SJCRH30 (cell line): ENCODE measurements at regions not wholly inside any gene's neighbourhood (a gene's known extent, or its start where the extent isn't known, plus 50 kb on each side); places are given as distances from the start of the nearest gene placed in this dataset.
A peak's percentile ranks its signal among the peaks of the same experiment; 100 is the strongest.

Experiments
- DNase-seq, 2 experiments: peaks; one replicate each; pipeline ENCODE4 v3.0.0-alpha.2; 2015 to 2020
- H3K27ac ChIP-seq: fragments of 250-450 bp; sonication (Bioruptor Pico); 2 replicates; pipeline ENCODE4 v1.5.1; 2020; ENCODE audit warnings: mild to moderate bottlenecking, moderate library complexity
- H3K27me3 ChIP-seq: fragments of 250-450 bp; sonication (Bioruptor Pico); 2 replicates; pipeline ENCODE4 v1.5.1; 2020; ENCODE audit warnings: mild to moderate bottlenecking, moderate library complexity
- H3K36me3 ChIP-seq: fragments of 250-450 bp; sonication (Bioruptor Pico); 2 replicates; pipeline ENCODE4 v1.5.1; 2020; ENCODE audit warnings: mild to moderate bottlenecking, moderate library complexity
- H3K4me1 ChIP-seq: fragments of 250-450 bp; sonication (Bioruptor Pico); 2 replicates; pipeline ENCODE4 v1.5.1; 2020; ENCODE audit warnings: mild to moderate bottlenecking, moderate library complexity
- H3K4me3 ChIP-seq: fragments of 250-450 bp; sonication (Bioruptor Pico); 2 replicates; pipeline ENCODE4 v1.5.1; 2020; ENCODE audit warnings: mild to moderate bottlenecking, moderate library complexity
- H3K9me3 ChIP-seq: fragments of 250-450 bp; sonication (Bioruptor Pico); replicated peaks from 2 replicates; pipeline ENCODE4 v1.5.1; 2020; ENCODE audit warnings: mild to moderate bottlenecking, moderate library complexity

- Histone ChIP-seq H3K27me3 (no peaks in the 10 kb centered on the region), H3K27ac (no peak overlapping the region), H3K9me3 (no peaks in the 10 kb centered on the region), H3K4me1 (peaks cover 6% of the 10 kb centered on the region; the same call in 1 of the 2 replicates), H3K4me3 (no peak overlapping the region), H3K36me3 (no peaks in the 10 kb centered on the region)
- DNase-seq: peak; percentile 29 to 47
Measured at GRCh38 chr10:23870651-23871610, 338.0 kb upstream of the KIAA1217 start.

GRCh38 chr10:23872290-23872689, 336.6 kb upstream of the KIAA1217 start:
- Histone ChIP-seq H3K9me3 (no peaks in the 10 kb centered on the region), H3K4me1 (peaks cover 6% of the 10 kb centered on the region; the same call in 1 of the 2 replicates), H3K27ac (no peak overlapping the region), H3K36me3 (no peaks in the 10 kb centered on the region), H3K4me3 (no peak overlapping the region), H3K27me3 (no peaks in the 10 kb centered on the region)
- DNase-seq: no peak

GRCh38 chr10:23877791-23878320, 331.1 kb upstream of the KIAA1217 start:
- no peak overlapping the region for H3K4me3 ChIP-seq
- H3K27me3 ChIP-seq: no peaks in the 10 kb centered on the region
- H3K36me3 ChIP-seq: no peaks in the 10 kb centered on the region
- H3K9me3 ChIP-seq: no peaks in the 10 kb centered on the region
- no peaks in the 10 kb centered on the region for H3K4me1 ChIP-seq
- no peak overlapping the region for H3K27ac ChIP-seq
- no peak for DNase-seq

GRCh38 chr10:23884670-23885069, 324.3 kb upstream of the KIAA1217 start:
- Histone ChIP-seq H3K27me3 (no peaks in the 10 kb centered on the region), H3K9me3 (no peaks in the 10 kb centered on the region), H3K4me3 (no peak overlapping the region), H3K27ac (no peak overlapping the region), H3K4me1 (peaks cover 6% of the 10 kb centered on the region; the same call in 1 of the 2 replicates), H3K36me3 (no peaks in the 10 kb centered on the region)
- no peak for DNase-seq

GRCh38 chr10:23885853-23886252, 323.1 kb upstream of the KIAA1217 start:
- peaks cover 6% of the 10 kb centered on the region; the same call in 1 of the 2 replicates for H3K4me1 ChIP-seq
- H3K9me3 ChIP-seq: no peaks in the 10 kb centered on the region

GRCh38 chr10:23886355-23886754, 322.6 kb upstream of the KIAA1217 start:
- no peak overlapping the region for H3K27ac ChIP-seq
- no peaks in the 10 kb centered on the region for H3K27me3 ChIP-seq
- peaks cover 6% of the 10 kb centered on the region; the same call in 1 of the 2 replicates for H3K4me1 ChIP-seq
- H3K9me3 ChIP-seq: no peaks in the 10 kb centered on the region
- H3K4me3 ChIP-seq: no peak overlapping the region
- no peak for DNase-seq
- no peaks in the 10 kb centered on the region for H3K36me3 ChIP-seq

More at GRCh38 chr10:23885853-23886252, 323.1 kb upstream of the KIAA1217 start:
- no peaks in the 10 kb centered on the region for H3K27me3 ChIP-seq
- H3K27ac ChIP-seq: no peak overlapping the region
- no peak for DNase-seq
- H3K36me3 ChIP-seq: no peaks in the 10 kb centered on the region
- H3K4me3 ChIP-seq: no peak overlapping the region

GRCh38 chr10:23891301-23891700, 317.6 kb upstream of the KIAA1217 start:
- peaks cover 5% of the 10 kb centered on the region for H3K4me1 ChIP-seq
- H3K36me3 ChIP-seq: no peaks in the 10 kb centered on the region
- no peak overlapping the region for H3K4me3 ChIP-seq
- H3K27me3 ChIP-seq: no peaks in the 10 kb centered on the region
- H3K9me3 ChIP-seq: no peaks in the 10 kb centered on the region
- no peak overlapping the region for H3K27ac ChIP-seq
- DNase-seq: no peak

- Histone ChIP-seq H3K4me3 (no peak overlapping the region), H3K9me3 (no peaks in the 10 kb centered on the region), H3K36me3 (no peaks in the 10 kb centered on the region), H3K27me3 (no peaks in the 10 kb centered on the region), H3K27ac (no peak overlapping the region), H3K4me1 (peaks cover 4% of the 10 kb centered on the region; the same call in 1 of the 2 replicates)
- peak; percentile 47 to 71 for DNase-seq
Measured at GRCh38 chr10:23892296-23892695, 316.6 kb upstream of the KIAA1217 start.

- no peak for DNase-seq
- H3K4me1 ChIP-seq: no peaks in the 10 kb centered on the region; the same call in 1 of the 2 replicates
Measured at GRCh38 chr10:23897267-23897666, 311.7 kb upstream of the KIAA1217 start.

GRCh38 chr10:23897861-23898260, 311.1 kb upstream of the KIAA1217 start:
- Histone ChIP-seq H3K27me3 (no peaks in the 10 kb centered on the region), H3K4me1 (no peaks in the 10 kb centered on the region), H3K4me3 (no peak overlapping the region), H3K9me3 (no peaks in the 10 kb centered on the region), H3K36me3 (no peaks in the 10 kb centered on the region), H3K27ac (no peak overlapping the region)
- DNase-seq: no peak

More at GRCh38 chr10:23897267-23897666, 311.7 kb upstream of the KIAA1217 start:
- H3K4me3 ChIP-seq: no peak overlapping the region
- H3K27ac ChIP-seq: no peak overlapping the region
- no peaks in the 10 kb centered on the region for H3K9me3 ChIP-seq
- no peaks in the 10 kb centered on the region for H3K27me3 ChIP-seq
- H3K36me3 ChIP-seq: no peaks in the 10 kb centered on the region

- no peaks in the 10 kb centered on the region for H3K9me3 ChIP-seq
- no peaks in the 10 kb centered on the region for H3K4me1 ChIP-seq
- 0 out of 2 replicates have a peak, but pooled peaks cover 3% of the 10 kb centered on the region for H3K27me3 ChIP-seq
- no peak overlapping the region for H3K27ac ChIP-seq
- no peak for DNase-seq
- no peaks in the 10 kb centered on the region for H3K36me3 ChIP-seq
- H3K4me3 ChIP-seq: no peak overlapping the region
Measured at GRCh38 chr10:23899166-23899565, 309.8 kb upstream of the KIAA1217 start.

- H3K4me3 ChIP-seq: peak overlapping the region; percentile 16
- peaks cover 7% of the 10 kb centered on the region; the same call in 1 of the 2 replicates for H3K9me3 ChIP-seq
- peak overlapping the region; percentile 74 for H3K27ac ChIP-seq
- H3K36me3 ChIP-seq: no peaks in the 10 kb centered on the region
- H3K27me3 ChIP-seq: no peaks in the 10 kb centered on the region
- H3K4me1 ChIP-seq: peaks cover 18% of the 10 kb centered on the region
- DNase-seq: peak; percentile 91 to 97
Measured at GRCh38 chr10:23910291-23910690, 298.6 kb upstream of the KIAA1217 start.

GRCh38 chr10:23912884-23913404, 296.0 kb upstream of the KIAA1217 start:
- no peak for DNase-seq
- Histone ChIP-seq H3K27ac (no peak overlapping the region), H3K36me3 (no peaks in the 10 kb centered on the region), H3K9me3 (peaks cover 7% of the 10 kb centered on the region; the same call in 1 of the 2 replicates), H3K27me3 (no peaks in the 10 kb centered on the region), H3K4me1 (peaks cover 35% of the 10 kb centered on the region), H3K4me3 (no peak overlapping the region)

GRCh38 chr10:23914641-23915040, 294.3 kb upstream of the KIAA1217 start:
- H3K27me3 ChIP-seq: no peaks in the 10 kb centered on the region
- H3K9me3 ChIP-seq: peaks cover 3% of the 10 kb centered on the region; the same call in 1 of the 2 replicates
- no peak overlapping the region for H3K4me3 ChIP-seq
- H3K4me1 ChIP-seq: peaks cover 47% of the 10 kb centered on the region
- no peaks in the 10 kb centered on the region for H3K36me3 ChIP-seq
- H3K27ac ChIP-seq: no peak overlapping the region
- peak; percentile 24 to 47 for DNase-seq
